ENCODE measurements at regions not wholly inside any gene's neighbourhood (a gene's known extent, or its start where the extent isn't known, plus 50 kb on each side); places are given as distances from the start of the nearest gene placed in this dataset.

- POLR2A ChIA-PET = no interaction called here
- DNase-seq (ENCODE audit: low read depth, low spot score) = no peak
- no peak overlapping the region for H3K4me3 ChIP-seq (ENCODE audit: low read depth, low read length)
- CTCF ChIA-PET = interaction anchor here (0.8 to 4.1 kb wide), 16 partner anchors 7 to 1699 kb away, joined by 3 to 34 read pairs (median 4); no protein-coding TSS in a partner anchor
- TF ChIP-seq, protein P1, sequence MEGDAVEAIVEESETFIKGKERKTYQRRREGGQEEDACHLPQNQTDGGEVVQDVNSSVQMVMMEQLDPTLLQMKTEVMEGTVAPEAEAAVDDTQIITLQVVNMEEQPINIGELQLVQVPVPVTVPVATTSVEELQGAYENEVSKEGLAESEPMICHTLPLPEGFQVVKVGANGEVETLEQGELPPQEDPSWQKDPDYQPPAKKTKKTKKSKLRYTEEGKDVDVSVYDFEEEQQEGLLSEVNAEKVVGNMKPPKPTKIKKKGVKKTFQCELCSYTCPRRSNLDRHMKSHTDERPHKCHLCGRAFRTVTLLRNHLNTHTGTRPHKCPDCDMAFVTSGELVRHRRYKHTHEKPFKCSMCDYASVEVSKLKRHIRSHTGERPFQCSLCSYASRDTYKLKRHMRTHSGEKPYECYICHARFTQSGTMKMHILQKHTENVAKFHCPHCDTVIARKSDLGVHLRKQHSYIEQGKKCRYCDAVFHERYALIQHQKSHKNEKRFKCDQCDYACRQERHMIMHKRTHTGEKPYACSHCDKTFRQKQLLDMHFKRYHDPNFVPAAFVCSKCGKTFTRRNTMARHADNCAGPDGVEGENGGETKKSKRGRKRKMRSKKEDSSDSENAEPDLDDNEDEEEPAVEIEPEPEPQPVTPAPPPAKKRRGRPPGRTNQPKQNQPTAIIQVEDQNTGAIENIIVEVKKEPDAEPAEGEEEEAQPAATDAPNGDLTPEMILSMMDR (IDR thresholded peaks at IDR 0.05; ENCODE audit: insufficient read depth, low read length, missing control alignments) = no peak
These were observed 297.7 kb downstream of the PARP8 start for GRCh38 chr5:50963971-50964745.

GRCh38 chr5:50964746-50965653 is 298.6 kb downstream of the PARP8 start:
- H3K4me3 ChIP-seq (ENCODE audit: low read depth, low read length) = no peak overlapping the region
- ChIA-PET POLR2A (no interaction called here), CTCF (interaction anchor here (1.0 to 4.1 kb wide), 4 partner anchors 9 to 1693 kb away, joined by 3 to 19 read pairs (median 4); no protein-coding TSS in a partner anchor)
- no peak for DNase-seq (ENCODE audit: low read depth, low spot score)
- TF ChIP-seq, protein P1 (IDR thresholded peaks at IDR 0.05; ENCODE audit: insufficient read depth, low read length, missing control alignments) = no peak

DNA sequence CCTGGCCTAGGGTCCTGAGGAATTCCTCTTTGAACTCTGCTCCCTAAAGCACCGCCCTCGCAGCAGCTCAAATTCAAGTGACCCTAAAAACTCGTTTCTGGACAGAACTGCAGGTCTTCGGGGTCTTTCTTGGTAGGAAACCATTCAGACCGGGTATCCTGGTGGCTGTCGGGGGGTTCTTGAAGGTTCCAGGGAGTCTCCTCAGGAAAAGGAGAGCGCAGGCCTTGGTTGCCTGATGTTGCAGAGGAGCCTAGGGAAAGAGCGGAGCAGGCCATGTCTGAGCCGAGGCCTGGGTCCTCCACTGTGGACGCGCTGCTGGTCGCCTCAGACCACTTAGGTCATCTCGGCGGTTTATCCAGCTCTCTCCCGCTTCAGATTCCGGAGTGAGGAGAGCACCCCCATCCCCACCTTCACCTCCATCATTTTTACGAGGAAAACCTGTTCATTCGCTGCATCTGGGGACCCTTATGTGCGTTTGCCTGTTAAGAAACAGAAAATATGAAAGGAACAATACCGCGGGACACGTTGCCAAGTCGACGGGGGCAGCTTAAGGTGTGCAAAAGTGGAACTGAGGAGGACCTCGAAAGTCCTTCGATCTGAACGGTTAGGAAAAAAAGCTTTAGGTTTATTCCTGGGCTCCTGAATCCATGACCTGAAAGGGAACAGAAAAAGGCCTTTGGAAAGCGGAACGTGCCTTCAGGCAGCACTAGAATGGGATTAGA is 299.4 kb downstream of the PARP8 start:
- no peak for DNase-seq (ENCODE audit: low read depth, low spot score)
- TF ChIP-seq, protein P1 (IDR thresholded peaks at IDR 0.05; ENCODE audit: insufficient read depth, low read length, missing control alignments) = no peak
- ChIA-PET CTCF (interaction anchor here (4.1 kb wide), 1 partner anchor 1692 kb away, joined by 19 read pairs; no protein-coding TSS in a partner anchor), POLR2A (no interaction called here)
- H3K4me3 ChIP-seq (ENCODE audit: low read depth, low read length) = no peak overlapping the region

DNA sequence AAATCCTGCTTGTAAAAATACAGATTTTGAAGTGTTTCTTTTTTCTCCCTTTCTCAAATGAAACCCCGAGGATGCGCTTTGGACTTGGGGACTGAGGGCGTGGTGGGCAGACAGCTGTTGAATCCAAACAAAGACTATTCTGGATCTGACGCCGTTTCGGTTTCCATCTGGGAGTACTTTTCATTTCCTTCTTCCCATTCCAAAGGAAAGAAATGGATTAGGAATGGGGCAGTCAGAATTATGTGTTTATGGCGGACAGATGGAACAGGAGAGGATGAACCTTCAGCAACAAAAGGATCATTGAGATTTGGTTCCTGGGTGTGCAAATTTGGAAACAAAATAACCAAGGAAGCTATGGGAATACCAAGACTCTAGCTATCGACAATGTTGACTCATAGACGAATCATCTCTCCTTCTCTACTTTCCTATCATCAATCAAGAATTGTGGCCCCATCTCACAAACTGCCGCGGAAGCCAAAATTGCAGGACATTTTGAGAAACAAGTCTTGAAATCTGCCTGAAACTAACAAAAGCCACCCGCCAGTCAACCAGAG is 300.6 kb downstream of the PARP8 start:
- no peak for DNase-seq (ENCODE audit: low read depth, low spot score)
- TF ChIP-seq, protein P1 (IDR thresholded peaks at IDR 0.05; ENCODE audit: insufficient read depth, low read length, missing control alignments) = no peak
- POLR2A ChIA-PET = no interaction called here
- no peak overlapping the region for H3K4me3 ChIP-seq (ENCODE audit: low read depth, low read length)
- CTCF ChIA-PET = interaction anchor here (2.5 to 4.1 kb wide), 2 partner anchors 8 to 1691 kb away, joined by 12 to 19 read pairs; no protein-coding TSS in a partner anchor

DNA sequence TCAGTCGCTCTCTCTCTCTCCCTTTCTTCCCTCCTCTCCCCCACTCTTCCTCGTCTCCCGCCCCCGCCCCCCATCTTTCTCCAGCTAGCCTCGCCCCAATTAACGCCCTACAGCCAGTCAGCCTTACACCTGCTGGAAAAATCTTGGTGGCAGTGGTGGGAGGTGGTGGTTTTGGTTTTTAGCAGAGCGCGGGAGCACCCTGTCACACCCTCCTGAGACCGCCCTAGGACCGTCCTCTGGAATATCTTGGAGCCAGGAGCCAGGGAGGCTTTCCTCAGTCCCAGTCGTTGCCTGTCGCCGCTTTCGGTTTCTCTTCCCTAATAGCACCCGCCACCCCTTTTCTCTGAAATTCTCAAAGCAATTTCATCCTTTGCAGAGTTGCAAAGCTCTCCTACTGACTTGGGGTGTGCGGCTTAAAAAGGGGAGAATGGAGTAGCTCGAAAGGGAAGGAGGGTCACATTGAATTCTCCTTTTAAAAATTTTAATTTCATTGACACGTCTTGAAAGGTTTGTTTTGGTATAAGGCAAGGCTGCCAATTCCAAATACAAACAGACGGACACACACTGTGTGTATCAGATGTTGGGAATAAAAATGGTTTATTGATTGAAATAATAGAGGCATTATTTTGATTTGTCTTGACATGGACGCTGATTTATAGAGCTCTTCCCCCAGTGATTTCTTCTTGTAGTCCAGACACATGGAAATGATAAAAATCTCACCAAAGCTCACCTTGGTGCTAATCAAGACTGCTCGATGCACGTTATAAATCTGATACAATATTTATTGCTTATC is 301.3 kb downstream of the PARP8 start:
- CTCF ChIA-PET = interaction anchor here (2.5 to 4.1 kb wide), 2 partner anchors 9 to 1690 kb away, joined by 12 to 19 read pairs; no protein-coding TSS in a partner anchor
- TF ChIP-seq, protein P1 (IDR thresholded peaks at IDR 0.05; ENCODE audit: insufficient read depth, low read length, missing control alignments) = no peak
- no peak for DNase-seq (ENCODE audit: low read depth, low spot score)
- peak overlapping the region; percentile 40 for H3K4me3 ChIP-seq (ENCODE audit: low read depth, low read length)
- POLR2A ChIA-PET = no interaction called here

All from AG04449 (cell line).